HL-60/S4 (cell line): ENCODE measurements at regions not wholly inside any gene's neighbourhood (a gene's known extent, or its start where the extent isn't known, plus 50 kb on each side); places are given as distances from the start of the nearest gene placed in this dataset.
"Not testable (repeated sequence)": the region's sequence is repeated elsewhere in the genome, so short reads cannot be mapped to it uniquely, and the experiment has no call there.

Experiments used
- in situ Hi-C: fragments of 300-500 bp; cut with MboI; formaldehyde crosslinking; loops from 2 replicates; pipeline ENCODE4 v1.14.3; 2022; ENCODE audit warnings: low sequenced_read_pairs

DNA sequence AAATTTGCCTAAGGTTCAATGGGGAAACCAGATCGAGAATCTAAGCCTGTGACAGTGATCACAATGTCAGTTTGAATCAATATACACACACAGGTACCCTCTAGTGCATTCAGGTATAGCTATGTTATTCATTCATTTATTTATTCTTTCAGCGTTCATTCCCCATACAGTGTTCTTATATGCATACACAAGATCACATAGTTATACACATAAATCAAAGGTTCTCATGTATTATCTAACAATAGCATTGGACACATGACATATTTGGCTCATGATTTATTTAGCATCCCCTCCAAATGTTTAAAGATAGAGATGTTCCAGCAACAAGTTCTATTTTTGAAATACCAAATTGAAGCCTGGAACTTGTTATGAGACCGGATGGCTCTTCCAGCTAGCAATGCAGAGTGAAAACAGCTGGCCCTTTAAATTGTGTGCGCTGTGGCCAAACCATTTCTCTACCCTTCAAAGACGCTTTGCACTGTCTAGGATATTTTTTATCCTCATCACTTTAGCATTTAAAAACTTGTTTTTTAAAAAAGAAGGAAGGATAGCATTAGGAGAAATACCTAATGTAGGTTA is 131.0 kb downstream of the ATXN3L start:
- in situ Hi-C loops: no loop called here

DNA sequence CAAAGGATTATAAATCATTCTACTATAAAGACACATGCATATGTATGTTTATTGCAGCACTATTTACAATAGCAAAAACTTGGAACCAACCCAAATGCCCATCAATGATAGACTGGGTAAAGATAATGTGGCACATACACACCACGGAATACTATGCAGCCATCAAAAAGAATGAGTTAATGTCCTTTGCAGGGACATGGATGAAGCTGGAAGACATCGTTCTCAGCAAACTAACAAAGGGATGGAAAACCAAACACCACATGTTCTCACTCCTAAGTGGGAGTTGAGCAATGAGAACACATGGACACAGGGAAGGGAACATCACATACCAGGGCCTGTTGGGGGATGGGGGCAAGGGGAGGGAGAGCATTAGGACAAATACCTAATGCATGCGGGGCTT is 133.2 kb downstream of the ATXN3L start:
- in situ Hi-C loops: not testable (repeated sequence)

DNA sequence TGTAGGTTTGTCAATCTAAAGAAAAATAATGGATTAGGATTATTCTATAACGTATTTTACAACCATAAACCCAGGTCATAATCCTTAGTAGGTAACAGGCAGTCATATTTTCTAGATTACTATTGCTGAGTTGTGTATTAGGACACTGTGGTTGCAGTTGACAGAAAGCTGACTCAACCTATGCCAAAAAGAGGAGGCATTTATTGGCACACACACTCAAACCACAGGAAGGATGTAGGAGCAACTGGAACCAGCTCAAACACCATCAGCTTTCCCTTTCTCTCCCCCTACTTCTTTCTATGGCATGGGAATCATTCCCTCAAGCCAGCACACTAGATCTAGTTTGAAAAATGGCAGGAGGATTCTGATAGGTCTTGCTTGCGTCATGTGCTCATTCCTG is 136.4 kb upstream of the FAM9C start:
- in situ Hi-C loops: no loop called here

- in situ Hi-C loops: no loop called here
Observed at GRCh38 chrX:13179586-13179985, 135.2 kb upstream of the FAM9C start.

DNA sequence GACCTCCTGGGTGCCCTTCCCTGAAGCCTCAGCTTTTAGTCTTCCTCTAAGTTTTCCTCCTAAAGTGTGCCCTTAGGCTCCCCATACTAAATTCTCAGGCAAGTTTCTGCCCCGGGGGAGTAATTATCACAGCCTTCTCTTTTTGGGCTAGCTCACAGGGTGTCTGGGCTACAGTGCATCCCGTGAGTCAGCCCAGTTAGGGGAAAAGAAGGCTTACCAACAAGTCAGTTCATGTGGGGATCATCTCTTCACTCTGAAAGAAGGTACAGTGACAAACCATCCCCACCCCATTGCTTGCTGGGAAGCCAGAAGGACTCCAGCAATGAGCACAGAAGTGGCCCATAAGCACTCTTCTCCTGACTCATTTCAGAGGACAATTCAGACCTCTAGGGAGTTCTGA is 134.7 kb upstream of the FAM9C start:
- in situ Hi-C loops: no loop called here

- in situ Hi-C loops: no loop called here
Observed at GRCh38 chrX:13177921-13178566, 133.6 kb upstream of the FAM9C start.

DNA sequence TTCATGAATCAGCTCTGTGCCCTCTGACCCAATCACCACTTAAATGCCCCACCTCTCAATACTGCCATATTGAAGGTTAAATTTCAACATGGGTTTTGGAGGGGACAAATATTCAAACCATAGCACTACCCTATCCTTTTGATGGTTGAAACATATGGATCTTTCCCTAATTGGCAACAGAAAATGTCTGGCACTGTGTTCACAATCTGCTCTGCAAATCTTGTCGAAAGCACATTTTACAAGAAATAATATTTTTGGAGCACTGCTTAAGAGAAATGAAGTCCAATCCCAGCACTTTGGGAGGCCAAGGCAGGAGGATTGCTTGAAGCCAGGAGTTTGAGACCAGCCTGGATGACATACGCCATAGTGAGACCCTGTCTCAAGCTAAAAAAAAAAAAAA is 130.6 kb upstream of the FAM9C start:
- in situ Hi-C loops: no loop called here

DNA sequence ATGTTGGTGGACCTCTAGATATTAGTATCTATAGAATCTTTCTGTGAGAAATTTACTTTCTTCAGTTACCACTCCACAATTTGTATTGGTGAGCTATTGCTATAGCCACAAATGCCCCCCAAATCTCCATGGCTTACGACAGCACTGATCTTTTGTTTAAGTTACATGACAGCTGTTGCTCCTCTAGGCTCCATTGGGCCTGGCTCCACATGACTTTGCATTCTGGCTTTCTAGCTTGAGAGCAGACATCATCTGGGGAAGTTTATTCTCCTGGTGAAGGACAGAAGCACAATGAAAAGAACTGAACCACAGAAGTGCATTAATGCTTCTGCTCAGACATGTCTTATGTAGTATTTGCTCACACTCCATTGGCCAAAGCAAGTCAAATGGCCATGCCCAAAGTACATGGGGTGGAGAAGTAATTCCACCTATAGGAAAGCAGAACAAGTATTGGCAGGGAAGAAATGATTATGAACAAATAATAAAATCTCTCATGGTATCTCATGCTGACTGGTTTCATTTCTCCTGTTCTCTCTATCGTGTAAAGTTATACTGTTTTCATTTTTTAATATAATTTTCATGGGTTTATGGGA is 126.6 kb upstream of the FAM9C start:
- in situ Hi-C loops: no loop called here

DNA sequence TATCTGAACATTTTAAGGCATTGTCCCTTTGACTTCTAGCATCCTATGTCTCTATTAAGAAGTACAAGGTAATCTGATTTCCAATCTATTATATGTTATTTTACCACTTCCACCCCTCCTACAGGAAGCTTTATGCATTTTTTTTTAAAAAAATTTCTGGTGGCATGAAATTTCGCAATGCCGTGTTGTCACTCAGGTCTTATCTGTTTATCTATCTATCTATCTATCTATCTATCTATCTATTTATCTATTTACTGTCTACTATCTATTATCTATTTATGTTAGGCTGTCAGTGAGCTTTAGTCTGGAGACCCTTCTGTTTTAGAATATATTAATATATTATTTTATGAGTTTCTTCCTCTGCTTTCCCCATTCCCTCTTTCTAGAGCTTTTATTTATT is 125.3 kb upstream of the FAM9C start:
- in situ Hi-C loops: no loop called here

- in situ Hi-C loops: no loop called here
Observed at GRCh38 chrX:13168269-13168668, 123.8 kb upstream of the FAM9C start.

DNA sequence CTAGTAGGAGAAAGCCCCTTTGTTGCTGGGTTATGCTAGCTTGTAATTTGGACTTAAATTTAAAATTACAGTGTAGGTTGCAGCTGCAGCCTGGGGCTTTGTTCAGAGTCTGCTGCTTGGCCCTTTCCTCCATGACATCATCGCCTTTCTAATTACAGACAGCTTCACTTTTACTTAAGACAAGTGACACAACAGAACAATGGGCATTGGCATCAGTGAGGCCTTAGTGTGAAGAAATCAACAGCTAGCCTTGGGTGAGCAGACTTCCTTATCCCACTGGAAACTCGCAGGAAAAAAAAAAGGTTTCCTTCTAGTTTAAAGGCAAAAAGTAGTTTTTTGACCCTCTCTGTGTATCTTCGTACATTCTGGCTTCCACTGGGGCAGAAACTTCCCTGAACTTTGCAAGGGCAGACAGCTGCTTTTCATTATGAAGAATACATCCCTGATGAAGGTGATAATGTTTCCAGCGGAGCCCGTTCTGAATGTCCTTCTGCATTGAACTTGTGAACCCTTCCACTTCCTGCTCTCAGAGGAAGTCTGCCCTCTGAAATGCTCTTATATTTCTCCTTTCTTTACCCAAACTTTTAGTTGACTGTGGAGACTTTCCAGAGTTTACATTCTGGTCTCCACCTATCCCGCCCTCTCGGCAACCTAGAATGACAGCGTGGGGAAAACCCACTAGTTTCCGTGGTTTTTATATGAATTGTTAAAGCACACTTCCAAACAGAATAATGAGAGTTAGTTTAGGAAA is 123.2 kb upstream of the FAM9C start:
- in situ Hi-C loops: no loop called here

- in situ Hi-C loops: no loop called here
Observed at GRCh38 chrX:13165266-13166189, 121.1 kb upstream of the FAM9C start.

GRCh38 chrX:13164611-13165010 is 120.2 kb upstream of the FAM9C start:
- in situ Hi-C loops: no loop called here

DNA sequence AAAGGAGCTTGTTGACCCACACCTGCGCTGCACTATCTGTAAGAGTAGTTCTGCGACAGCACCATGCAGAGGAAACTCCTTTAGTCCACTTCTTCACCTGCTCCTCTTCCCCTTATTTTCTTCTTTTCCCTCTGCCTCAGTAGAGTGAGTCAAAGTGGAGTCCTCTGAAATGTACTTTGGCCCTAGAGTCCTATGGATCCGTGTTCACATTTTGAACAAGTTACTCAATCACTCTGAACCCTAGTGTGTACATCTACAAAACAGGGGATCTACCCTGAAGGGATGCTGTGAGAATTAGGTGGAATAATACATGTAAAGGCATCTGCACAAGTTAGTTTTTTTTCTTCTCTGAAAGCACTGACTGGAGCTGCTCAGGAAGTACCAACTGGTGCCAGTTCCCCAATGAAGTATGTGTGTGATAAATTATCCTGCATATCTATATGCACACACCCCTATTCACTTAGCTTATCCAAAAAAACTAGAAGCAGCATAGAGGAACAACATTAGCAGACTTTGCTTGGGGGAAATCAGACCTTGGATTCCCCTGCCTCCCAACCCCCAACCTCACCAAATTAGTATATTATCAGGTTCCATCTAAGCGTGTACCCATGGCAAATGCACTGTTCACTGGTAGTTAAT is 118.5 kb upstream of the FAM9C start:
- in situ Hi-C loops: no loop called here

- in situ Hi-C loops: no loop called here
Observed at GRCh38 chrX:13159886-13160285, 115.5 kb upstream of the FAM9C start.

DNA sequence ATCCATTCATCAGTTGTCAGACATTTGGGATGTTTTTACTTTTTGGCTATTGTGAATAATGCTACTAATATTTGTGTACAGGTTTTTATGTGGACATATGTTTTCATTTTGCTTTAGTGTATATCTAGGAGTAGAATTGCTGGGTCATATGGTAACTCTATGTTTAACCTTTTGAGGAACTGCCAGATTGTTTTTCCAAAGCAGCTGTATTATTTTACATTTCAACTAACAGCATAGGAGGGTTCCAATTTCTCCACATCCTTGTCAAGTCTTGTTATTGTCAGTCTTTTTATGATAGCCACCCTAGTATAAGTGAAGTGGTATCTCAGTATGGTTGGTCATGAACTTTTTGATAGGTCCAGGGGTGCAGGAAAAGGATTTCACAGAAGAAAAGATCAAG is 114.5 kb upstream of the FAM9C start:
- in situ Hi-C loops: no loop called here

DNA sequence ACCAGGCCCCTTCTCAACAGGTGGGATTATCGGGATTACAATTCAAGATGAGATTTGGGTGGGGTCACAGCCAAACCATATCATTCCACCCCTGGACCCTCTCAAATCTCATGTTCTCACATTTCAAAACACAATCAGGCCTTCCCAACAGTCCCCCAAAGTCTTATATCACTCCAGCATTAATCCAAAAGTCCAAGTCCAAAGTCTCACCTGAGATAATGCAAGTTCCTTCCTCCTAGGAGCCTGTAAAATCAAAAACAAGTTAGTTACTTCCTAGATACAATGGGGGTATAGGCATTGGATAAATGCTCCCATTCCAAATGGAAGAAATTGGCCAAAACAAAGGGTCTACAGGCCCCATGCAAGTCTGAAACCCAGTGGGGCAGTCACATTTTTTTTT is 111.1 kb upstream of the FAM9C start:
- in situ Hi-C loops: not testable (repeated sequence)

DNA sequence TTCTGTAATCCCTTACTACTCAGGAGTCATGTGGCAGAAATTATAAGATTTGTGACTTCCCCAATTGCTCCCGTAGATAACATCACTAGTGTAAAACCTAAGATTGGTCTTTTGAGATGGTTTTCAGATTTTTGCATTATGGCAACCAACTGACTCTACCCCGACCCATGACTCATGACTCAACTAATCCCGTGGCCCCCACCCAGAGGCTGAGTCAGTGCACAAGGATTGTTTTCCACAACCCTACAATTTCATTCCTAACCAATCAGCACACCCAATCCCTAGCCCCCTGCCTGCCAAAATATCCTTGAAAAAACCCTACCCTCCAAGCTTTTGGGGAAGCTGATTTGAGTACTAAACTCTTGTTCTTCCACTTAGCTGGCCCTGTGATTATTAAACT is 109.4 kb upstream of the FAM9C start:
- in situ Hi-C loops: no loop called here

DNA sequence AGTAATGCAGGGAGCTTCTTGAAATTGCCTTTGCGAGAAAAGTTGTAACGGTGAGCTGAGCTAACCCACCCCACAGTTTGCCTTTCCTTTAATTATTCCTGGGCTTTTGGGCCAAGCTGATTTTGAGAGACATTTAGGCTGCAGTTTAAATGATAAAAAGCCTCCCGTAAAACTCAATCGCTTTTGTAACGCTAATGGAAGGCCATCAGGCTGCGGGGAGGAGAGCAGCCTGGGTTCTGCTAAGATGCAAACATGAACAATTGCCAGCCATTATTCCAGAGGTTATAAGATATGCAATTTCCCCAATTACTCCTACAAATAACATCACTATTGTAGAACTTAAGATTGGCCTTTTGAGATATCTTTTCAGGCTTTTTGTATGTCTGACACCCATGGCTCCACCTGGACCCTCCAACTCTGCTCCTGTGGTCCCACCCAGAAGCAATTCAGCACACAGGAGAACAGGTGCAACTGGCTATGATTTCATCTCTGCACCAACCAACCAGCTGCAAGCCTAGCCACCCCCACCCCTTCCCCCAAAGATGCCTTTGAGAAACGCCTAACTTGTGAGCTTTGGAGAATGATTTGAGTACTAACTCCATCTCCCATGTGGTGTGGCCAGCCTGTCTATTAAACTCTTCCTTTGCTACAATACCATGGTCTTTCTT is 108.2 kb upstream of the FAM9C start:
- in situ Hi-C loops: no loop called here
